ENCODE measurements at regions not wholly inside any gene's neighbourhood (a gene's known extent, or its start where the extent isn't known, plus 50 kb on each side); places are given as distances from the start of the nearest gene placed in this dataset.

- intact Hi-C loops (cut with micrococcal nuclease): no loop called here
- Histone ChIP-seq H3K4me2 (ENCODE audit: insufficient read depth, low read length) (no peak overlapping the region), H3K27ac (ENCODE audit: insufficient read depth, low read depth, low read length) (no peak overlapping the region), H3K9ac (replicated peaks; ENCODE audit: extremely low read depth, insufficient read depth, low read length) (no peak overlapping the region), H3K9me1 (replicated peaks; ENCODE audit: control insufficient read depth, extremely low read depth, insufficient read depth, low read length) (no peaks in the 10 kb centered on the region), H3K79me2 (ENCODE audit: control insufficient read depth, insufficient read depth, low read length) (no peaks in the 10 kb centered on the region), H3K4me1 (ENCODE audit: control insufficient read depth, extremely low read depth, insufficient read depth, low read length) (no peaks in the 10 kb centered on the region), H3K27me3 (ENCODE audit: control insufficient read depth in 2 of 2, insufficient read depth in 2 of 2, low read length in 2 of 2) (no peaks in the 10 kb centered on the region), H3K9me3 (replicated peaks; ENCODE audit: control insufficient read depth, insufficient read depth, low read length) (no peaks in the 10 kb centered on the region), H3K36me3 (ENCODE audit: control insufficient read depth in 2 of 2, extremely low read depth in 1 of 2, insufficient read depth in 2 of 2, low read length in 2 of 2) (no peaks in the 10 kb centered on the region), H2AFZ (ENCODE audit: low read depth, low read length) (no peak overlapping the region), H4K20me1 (replicated peaks; ENCODE audit: control insufficient read depth, extremely low read depth, insufficient read depth, low read length) (no peaks in the 10 kb centered on the region), H3K4me3 (replicated peaks in 1 of 3; ENCODE audit: insufficient read depth in 1 of 3, low read depth in 1 of 3, low read length in 3 of 3) (no peak overlapping the region)
- DNase-seq (ENCODE audit: low read depth, low spot score): no peak
- BruUV-seq (replicated peaks): no TSS peak
- CTCF ChIA-PET: interaction anchor here (1.5 kb wide), 1 partner anchor 640 kb away, joined by 3 read pairs; no protein-coding TSS in a partner anchor
- TF ChIP-seq JUN (IDR thresholded peaks at IDR 0.05; ENCODE audit: borderline replicate concordance, insufficient read depth, insufficient read length, low read depth) (no peak), CTCF (IDR thresholded peaks at IDR 0.05; ENCODE audit: extremely low read depth in 1 of 2, insufficient read depth in 1 of 2, low read depth in 1 of 2, low read length in 2 of 2) (no peak), POLR2A (IDR thresholded peaks at IDR 0.05; ENCODE audit: low read depth, low read length) (no peak), MAX (IDR thresholded peaks at IDR 0.05; ENCODE audit: insufficient read depth, insufficient read length) (no peak), MYC (IDR thresholded peaks at IDR 0.05; ENCODE audit: low read depth, low read length) (no peak), FOS (IDR thresholded peaks at IDR 0.05; ENCODE audit: borderline replicate concordance, insufficient read depth, low read length) (no peak), GATA2 (IDR thresholded peaks at IDR 0.05; ENCODE audit: insufficient read depth, insufficient read length, low read depth, low read length) (no peak), POLR2AphosphoS5 (IDR thresholded peaks at IDR 0.05; ENCODE audit: insufficient read depth, low read depth, low read length) (no peak), EZH2 (IDR thresholded peaks at IDR 0.05; ENCODE audit: borderline replicate concordance, low read depth, low read length, severe bottlenecking) (no peak)
- dilution Hi-C loops (cut with MboI; ENCODE audit: extremely low pct_ligation_motif_present, low sequenced_read_pairs): no loop called here
- POLR2A ChIA-PET: no interaction called here
- no peak for FAIRE-seq
These were observed 209.7 kb downstream of the MACC1 start for GRCh38 chr7:20007510-20007909.
